Osteoblast (primary cell): ENCODE measurements at regions not wholly inside any gene's neighbourhood (a gene's known extent, or its start where the extent isn't known, plus 50 kb on each side); places are given as distances from the start of the nearest gene placed in this dataset.
A peak's percentile ranks its signal among the peaks of the same experiment; 100 is the strongest.

Experiments
- DNase-seq: peaks from one replicate; pipeline ENCODE4 v3.0.0; 2011; ENCODE audit warnings: low spot score, mixed read lengths; ENCODE audit not compliant: insufficient read length; ENCODE audit errors: missing footprints
- H2AFZ ChIP-seq: 2 replicates; pipeline ENCODE4 v1.6.0; 2011; ENCODE audit warnings: mild to moderate bottlenecking, low read length
- H3K27ac ChIP-seq: 2 replicates; pipeline ENCODE4 v1.5.1; 2011; ENCODE audit warnings: mild to moderate bottlenecking, low read depth, low read length, moderate library complexity
- H3K27me3 ChIP-seq: 2 replicates; pipeline ENCODE4 v1.6.0; 2012; ENCODE audit warnings: mild to moderate bottlenecking, control low read depth, inconsistent platforms, low read length, moderate library complexity; ENCODE audit not compliant: insufficient read depth
- H3K36me3 ChIP-seq: 2 replicates; pipeline ENCODE4 v1.5.1; 2011; ENCODE audit warnings: mild to moderate bottlenecking, low read length, control low read depth, moderate library complexity; ENCODE audit not compliant: insufficient read depth
- H3K4me1 ChIP-seq: 2 replicates; pipeline ENCODE4 v1.5.1; 2011; ENCODE audit warnings: mild to moderate bottlenecking, low read length, control low read depth, moderate library complexity; ENCODE audit not compliant: insufficient read depth
- H3K4me2 ChIP-seq: 2 replicates; pipeline ENCODE4 v1.6.0; 2011; ENCODE audit warnings: mild to moderate bottlenecking, low read length; ENCODE audit not compliant: insufficient read depth
- H3K4me3 ChIP-seq: fragments of 200-600 bp; sonication (generic); 3 replicates; pipeline ENCODE4 v1.5.1; 2012; ENCODE audit warnings: mild to moderate bottlenecking, low read length, inconsistent platforms; ENCODE audit not compliant: insufficient read depth
- H3K79me2 ChIP-seq: 2 replicates; pipeline ENCODE4 v1.6.0; 2012; ENCODE audit warnings: mild to moderate bottlenecking, low read length, control low read depth, inconsistent platforms; ENCODE audit not compliant: insufficient read depth
- H3K9me3 ChIP-seq: 2 replicates; pipeline ENCODE4 v1.5.1; 2011; ENCODE audit warnings: low read depth, low read length, control low read depth
- H4K20me1 ChIP-seq: 2 replicates; pipeline ENCODE4 v1.6.0; 2012; ENCODE audit warnings: mild to moderate bottlenecking, low read length, control low read depth; ENCODE audit not compliant: insufficient read depth
- CTCF ChIP-seq: IDR thresholded peaks from 2 replicates; pipeline ENCODE4 v1.5.1; 2011; ENCODE audit warnings: mild to moderate bottlenecking, low read depth, low read length, moderate library complexity; ENCODE audit errors: extremely low read depth

- H3K27ac ChIP-seq, result no peak overlapping the region
- no peaks in the 10 kb centered on the region for H3K27me3 ChIP-seq
- no peak overlapping the region for H3K4me3 ChIP-seq
- no peaks in the 10 kb centered on the region for H3K36me3 ChIP-seq
- no peak for TF ChIP-seq CTCF
- H2AFZ ChIP-seq, result no peak overlapping the region
- H4K20me1 ChIP-seq, result no peaks in the 10 kb centered on the region
- no peaks in the 10 kb centered on the region for H3K9me3 ChIP-seq
- H3K4me2 ChIP-seq, result no peak overlapping the region
- DNase-seq, result no peak
- H3K79me2 ChIP-seq, result no peaks in the 10 kb centered on the region
- H3K4me1 ChIP-seq, result no peaks in the 10 kb centered on the region
Measured at GRCh38 chr5:44568519-44568918, 179.3 kb upstream of the FGF10 start.

GRCh38 chr5:44565902-44566301, 176.7 kb upstream of the FGF10 start:
- H4K20me1 ChIP-seq, result no peaks in the 10 kb centered on the region
- no peak overlapping the region for H3K27ac ChIP-seq
- no peaks in the 10 kb centered on the region for H3K79me2 ChIP-seq
- no peak for DNase-seq
- H3K36me3 ChIP-seq, result no peaks in the 10 kb centered on the region
- H2AFZ ChIP-seq, result no peak overlapping the region
- H3K4me3 ChIP-seq, result no peak overlapping the region
- no peaks in the 10 kb centered on the region for H3K27me3 ChIP-seq
- H3K9me3 ChIP-seq, result no peaks in the 10 kb centered on the region
- H3K4me2 ChIP-seq, result no peak overlapping the region
- TF ChIP-seq CTCF, result no peak
- no peaks in the 10 kb centered on the region for H3K4me1 ChIP-seq

GRCh38 chr5:44565360-44565759, 176.1 kb upstream of the FGF10 start:
- Histone ChIP-seq H3K79me2 (no peaks in the 10 kb centered on the region), H2AFZ (no peak overlapping the region)

GRCh38 chr5:44546286-44546685, 157.1 kb upstream of the FGF10 start:
- Histone ChIP-seq H3K9me3 (no peaks in the 10 kb centered on the region), H3K4me2 (no peak overlapping the region), H3K27ac (no peak overlapping the region), H3K36me3 (no peaks in the 10 kb centered on the region), H3K79me2 (no peaks in the 10 kb centered on the region), H4K20me1 (no peaks in the 10 kb centered on the region), H3K4me3 (no peak overlapping the region), H2AFZ (no peak overlapping the region), H3K27me3 (no peaks in the 10 kb centered on the region), H3K4me1 (no peaks in the 10 kb centered on the region)
- no peak for TF ChIP-seq CTCF
- DNase-seq, result peak; percentile 26

More at GRCh38 chr5:44565360-44565759, 176.1 kb upstream of the FGF10 start:
- Histone ChIP-seq H3K27me3 (no peaks in the 10 kb centered on the region), H3K4me3 (no peak overlapping the region), H3K9me3 (no peaks in the 10 kb centered on the region), H3K27ac (no peak overlapping the region), H3K4me1 (no peaks in the 10 kb centered on the region), H3K4me2 (no peak overlapping the region), H4K20me1 (no peaks in the 10 kb centered on the region), H3K36me3 (no peaks in the 10 kb centered on the region)
- TF ChIP-seq CTCF, result no peak
- DNase-seq, result no peak
